ENCODE measurements at regions not wholly inside any gene's neighbourhood (a gene's known extent, or its start where the extent isn't known, plus 50 kb on each side); places are given as distances from the start of the nearest gene placed in this dataset.
A peak's percentile ranks its signal among the peaks of the same experiment; 100 is the strongest.
"Not testable (repeated sequence)": the region's sequence is repeated elsewhere in the genome, so short reads cannot be mapped to it uniquely, and the experiment has no call there.

DNA sequence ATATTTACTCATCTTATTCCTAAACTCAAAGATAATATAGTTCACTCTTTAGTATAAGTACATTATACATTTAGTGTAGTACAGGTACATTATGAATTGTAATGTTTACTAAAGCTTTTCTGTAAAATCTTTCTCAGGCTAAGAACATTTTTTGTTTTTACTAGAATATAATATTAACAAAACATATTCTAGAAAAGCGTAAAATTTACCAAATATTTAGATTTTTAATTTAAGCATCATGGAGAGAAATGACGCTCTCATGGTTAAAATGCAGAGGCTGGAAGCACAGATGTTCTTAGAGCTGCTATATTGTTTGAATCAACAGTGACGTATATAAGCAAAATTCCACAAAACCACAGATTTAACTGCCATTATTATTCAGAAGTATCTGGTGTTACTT is 54.7 kb upstream of the NBPF15 start:
- H3K27ac Mint-ChIP-seq; DNase-seq; H3K9me3 Mint-ChIP-seq; H3K27me3 Mint-ChIP-seq; ATAC-seq (replicated peaks); H3K36me3 Mint-ChIP-seq; H3K4me1 Mint-ChIP-seq; H3K4me3 Mint-ChIP-seq: not testable (repeated sequence)

- not testable (repeated sequence) for H3K4me1 Mint-ChIP-seq; H3K27ac Mint-ChIP-seq; H3K4me3 Mint-ChIP-seq; H3K27me3 Mint-ChIP-seq; DNase-seq; H3K36me3 Mint-ChIP-seq; ATAC-seq (replicated peaks); H3K9me3 Mint-ChIP-seq
Observed at GRCh38 chr1:144516906-144517305, 55.4 kb upstream of the NBPF15 start.

GRCh38 chr1:144518439-144518838 is 57.0 kb upstream of the NBPF15 start:
- H3K36me3 Mint-ChIP-seq; H3K4me3 Mint-ChIP-seq; H3K27me3 Mint-ChIP-seq; H3K4me1 Mint-ChIP-seq; H3K27ac Mint-ChIP-seq; DNase-seq; ATAC-seq (replicated peaks); H3K9me3 Mint-ChIP-seq: not testable (repeated sequence)

GRCh38 chr1:144519528-144520189 is 58.2 kb upstream of the NBPF15 start:
- H3K9me3 Mint-ChIP-seq; H3K27ac Mint-ChIP-seq; H3K27me3 Mint-ChIP-seq; DNase-seq; H3K4me1 Mint-ChIP-seq; H3K36me3 Mint-ChIP-seq; ATAC-seq (replicated peaks); H3K4me3 Mint-ChIP-seq: not testable (repeated sequence)

- Mint-ChIP-seq H3K4me3 (peak overlapping the region; percentile 81 to 88), H3K27ac (peak overlapping the region; percentile 100)
- ATAC-seq (replicated peaks) (peak; percentile 91 to 93), DNase-seq (peak; percentile 51)
- H3K27me3 Mint-ChIP-seq, H3K4me1 Mint-ChIP-seq, H3K9me3 Mint-ChIP-seq, H3K36me3 Mint-ChIP-seq: not testable (repeated sequence)
Observed at GRCh38 chr1:144523661-144524407, 62.4 kb upstream of the NBPF15 start.

DNA sequence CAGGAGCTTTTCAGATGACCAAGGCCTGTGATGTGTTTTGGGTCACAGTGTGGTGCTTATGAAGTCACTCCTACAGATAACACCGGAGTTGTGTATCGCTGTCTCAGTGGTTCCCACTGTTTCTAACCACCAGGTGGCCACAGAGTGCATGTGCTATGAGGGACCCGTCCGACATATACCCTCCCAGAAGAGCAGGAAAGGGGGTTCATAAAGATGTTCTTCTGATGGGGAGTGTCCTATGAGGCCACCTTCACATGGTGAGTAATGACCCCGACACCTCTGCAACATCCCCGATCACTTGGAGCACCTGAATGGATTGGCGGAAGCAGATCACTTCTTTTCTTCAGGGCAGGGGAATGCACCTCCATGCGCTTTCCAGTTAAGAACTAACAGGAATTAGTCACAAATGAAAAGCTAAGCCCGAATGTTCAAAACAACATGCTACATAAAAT is 60.5 kb upstream of the PPIAL4F start:
- not testable (repeated sequence) for H3K4me1 Mint-ChIP-seq, DNase-seq, H3K27me3 Mint-ChIP-seq, H3K36me3 Mint-ChIP-seq, H3K4me3 Mint-ChIP-seq, H3K27ac Mint-ChIP-seq, H3K9me3 Mint-ChIP-seq
- ATAC-seq (replicated peaks) = peak; percentile 87 to 88

DNA sequence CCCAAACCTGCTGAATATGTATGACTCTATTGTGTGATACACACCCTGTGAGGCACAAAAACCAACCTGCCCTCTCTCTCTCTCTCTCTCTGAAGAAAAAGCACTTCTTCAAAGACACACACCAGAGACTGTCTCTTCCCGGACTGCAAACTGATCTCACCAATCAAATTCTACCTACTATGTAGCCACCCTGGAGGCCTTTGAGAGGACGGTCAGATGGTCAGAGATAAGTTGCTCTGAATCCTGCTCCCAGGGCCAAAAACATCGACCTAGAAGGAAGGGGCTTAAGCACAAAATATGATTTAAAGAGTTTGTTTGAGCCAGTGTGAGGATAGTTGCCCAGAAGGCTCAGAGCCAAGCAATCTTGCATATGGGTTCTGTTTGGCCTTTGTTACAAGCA is 59.2 kb upstream of the PPIAL4F start:
- H3K36me3 Mint-ChIP-seq; H3K4me3 Mint-ChIP-seq; ATAC-seq (replicated peaks); H3K9me3 Mint-ChIP-seq; H3K27ac Mint-ChIP-seq; H3K27me3 Mint-ChIP-seq; DNase-seq; H3K4me1 Mint-ChIP-seq: not testable (repeated sequence)

DNA sequence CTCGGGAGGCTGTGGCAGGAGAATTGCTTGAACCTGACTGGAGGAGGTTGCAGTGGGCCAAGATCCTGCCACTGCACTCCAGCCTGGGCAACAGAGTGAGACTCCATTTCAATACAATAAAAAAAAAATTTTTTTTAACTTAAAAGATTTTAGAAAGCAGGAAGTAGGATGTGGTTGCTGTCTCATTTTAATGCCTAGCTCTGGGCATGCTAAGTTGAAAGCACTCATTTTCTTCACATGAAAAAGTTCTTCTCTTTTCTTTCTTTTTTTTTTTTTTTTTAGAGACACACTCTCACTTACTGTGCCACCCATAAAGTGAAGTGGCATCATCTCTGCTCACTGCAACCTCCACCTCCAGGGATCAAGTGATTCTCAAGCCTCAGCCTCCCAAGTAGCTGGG is 58.4 kb upstream of the PPIAL4F start:
- H3K27ac Mint-ChIP-seq = not testable (repeated sequence)

GRCh38 chr1:144536677-144537076 is 56.0 kb upstream of the PPIAL4F start:
- not testable (repeated sequence) for ATAC-seq (replicated peaks); DNase-seq; H3K27me3 Mint-ChIP-seq; H3K4me1 Mint-ChIP-seq; H3K9me3 Mint-ChIP-seq; H3K27ac Mint-ChIP-seq; H3K36me3 Mint-ChIP-seq; H3K4me3 Mint-ChIP-seq

More for the DNA sequence above, 58.4 kb upstream of the PPIAL4F start:
- H3K4me3 Mint-ChIP-seq, H3K4me1 Mint-ChIP-seq, H3K36me3 Mint-ChIP-seq, DNase-seq, H3K9me3 Mint-ChIP-seq, H3K27me3 Mint-ChIP-seq: not testable (repeated sequence)
- peak in 1 of 2 donors; percentile 49 for ATAC-seq (replicated peaks)

- H3K9me3 Mint-ChIP-seq; H3K27ac Mint-ChIP-seq; H3K4me1 Mint-ChIP-seq; DNase-seq; H3K27me3 Mint-ChIP-seq; H3K4me3 Mint-ChIP-seq; ATAC-seq (replicated peaks); H3K36me3 Mint-ChIP-seq: not testable (repeated sequence)
Observed at GRCh38 chr1:144537234-144537633, 55.5 kb upstream of the PPIAL4F start.

DNA sequence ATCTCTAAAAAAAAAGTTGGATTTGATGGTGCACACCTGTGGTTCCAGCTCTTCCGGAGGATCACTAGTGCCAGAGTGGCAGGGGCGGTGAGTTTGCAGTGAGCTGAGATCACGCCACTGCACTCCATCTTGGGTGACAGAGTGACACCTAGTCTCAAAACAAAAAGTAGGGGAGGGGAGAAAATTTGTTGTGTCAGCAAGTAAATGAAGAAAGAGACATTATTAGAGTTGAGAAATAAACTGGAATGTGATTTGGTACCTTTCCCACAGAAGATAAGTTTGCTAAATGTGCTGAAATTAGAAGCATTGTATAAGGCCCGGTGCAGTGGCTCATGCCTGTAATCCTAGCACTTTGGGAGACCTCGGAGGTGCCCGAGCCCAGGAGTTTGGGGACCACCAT is 54.0 kb upstream of the PPIAL4F start:
- not testable (repeated sequence) for H3K4me1 Mint-ChIP-seq; ATAC-seq (replicated peaks); H3K36me3 Mint-ChIP-seq; H3K27me3 Mint-ChIP-seq; H3K4me3 Mint-ChIP-seq; DNase-seq; H3K27ac Mint-ChIP-seq; H3K9me3 Mint-ChIP-seq

- not testable (repeated sequence) for H3K27me3 Mint-ChIP-seq; DNase-seq; H3K27ac Mint-ChIP-seq; H3K4me1 Mint-ChIP-seq; H3K36me3 Mint-ChIP-seq; H3K9me3 Mint-ChIP-seq; ATAC-seq (replicated peaks)
- H3K4me3 Mint-ChIP-seq = peak overlapping the region in 1 of 2 donors; percentile 53
Observed at GRCh38 chr1:144539191-144539960, 53.3 kb upstream of the PPIAL4F start.

Data from stimulated activated naive B cell treated with anti-CD40 and anti-IgM and Interleukin-4, amounts not matched to agents 10 μg/mL and 1 μg/mL and 100 μg/mL, for 72 hours (primary cell).